ENCODE measurements at regions not wholly inside any gene's neighbourhood (a gene's known extent, or its start where the extent isn't known, plus 50 kb on each side); places are given as distances from the start of the nearest gene placed in this dataset. TPM values are rescaled to one million over a fixed set of nuclear protein-coding genes. Genes with fewer than 3 reads are reported as not detected.

DNA sequence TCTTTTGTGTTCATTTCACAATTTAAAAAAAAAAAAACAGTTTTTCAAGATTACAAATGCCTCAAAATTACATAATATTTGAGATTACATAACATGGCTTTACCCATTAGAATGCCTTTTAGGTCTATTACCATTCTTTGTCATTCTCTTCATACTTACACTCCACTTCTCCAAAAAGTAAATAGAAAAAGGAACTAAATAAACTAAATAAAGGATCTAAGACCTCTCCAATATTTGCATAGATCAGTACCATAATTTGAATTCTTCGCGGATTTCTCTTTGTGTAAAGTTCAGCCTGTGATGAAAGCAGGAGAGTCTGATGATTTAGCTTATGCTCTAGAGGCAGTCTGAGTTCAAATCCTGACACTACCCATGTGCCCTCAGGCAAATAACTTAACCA is 56.4 kb upstream of the C1GALT1 start:
- TF ChIP-seq, protein P1, sequence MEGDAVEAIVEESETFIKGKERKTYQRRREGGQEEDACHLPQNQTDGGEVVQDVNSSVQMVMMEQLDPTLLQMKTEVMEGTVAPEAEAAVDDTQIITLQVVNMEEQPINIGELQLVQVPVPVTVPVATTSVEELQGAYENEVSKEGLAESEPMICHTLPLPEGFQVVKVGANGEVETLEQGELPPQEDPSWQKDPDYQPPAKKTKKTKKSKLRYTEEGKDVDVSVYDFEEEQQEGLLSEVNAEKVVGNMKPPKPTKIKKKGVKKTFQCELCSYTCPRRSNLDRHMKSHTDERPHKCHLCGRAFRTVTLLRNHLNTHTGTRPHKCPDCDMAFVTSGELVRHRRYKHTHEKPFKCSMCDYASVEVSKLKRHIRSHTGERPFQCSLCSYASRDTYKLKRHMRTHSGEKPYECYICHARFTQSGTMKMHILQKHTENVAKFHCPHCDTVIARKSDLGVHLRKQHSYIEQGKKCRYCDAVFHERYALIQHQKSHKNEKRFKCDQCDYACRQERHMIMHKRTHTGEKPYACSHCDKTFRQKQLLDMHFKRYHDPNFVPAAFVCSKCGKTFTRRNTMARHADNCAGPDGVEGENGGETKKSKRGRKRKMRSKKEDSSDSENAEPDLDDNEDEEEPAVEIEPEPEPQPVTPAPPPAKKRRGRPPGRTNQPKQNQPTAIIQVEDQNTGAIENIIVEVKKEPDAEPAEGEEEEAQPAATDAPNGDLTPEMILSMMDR (IDR thresholded peaks at IDR 0.05; ENCODE audit: insufficient read depth, low read depth, low read length) = no peak
- DNase-seq (ENCODE audit: low read depth) = no peak

DNA sequence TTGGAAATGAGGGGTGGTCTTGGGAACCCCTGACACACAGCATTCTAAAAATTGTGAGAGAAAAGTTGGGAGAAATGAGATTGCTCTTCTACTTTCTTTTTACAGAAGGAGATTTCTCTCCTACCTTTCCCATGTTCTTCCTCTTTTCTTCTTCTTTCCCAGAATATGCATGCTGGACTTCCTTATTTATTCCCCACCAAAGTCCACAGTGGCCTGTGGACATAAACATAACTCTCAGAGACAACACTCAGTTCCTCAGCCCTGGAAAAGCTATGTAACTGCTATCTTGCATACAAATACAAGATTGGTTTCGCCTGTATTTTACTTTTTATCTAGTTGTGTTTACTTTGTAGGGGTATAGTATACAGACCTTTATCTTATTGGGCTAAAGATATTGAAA is 54.6 kb upstream of the C1GALT1 start:
- H3K4me3 ChIP-seq (ENCODE audit: low read depth, low read length) = no peak overlapping the region
- TF ChIP-seq, protein P1 (IDR thresholded peaks at IDR 0.05; ENCODE audit: insufficient read depth, low read depth, low read length) = no peak
- no peak for DNase-seq (ENCODE audit: low read depth)

More for the DNA sequence above, 56.4 kb upstream of the C1GALT1 start:
- no peak overlapping the region for H3K4me3 ChIP-seq (ENCODE audit: low read depth, low read length)

DNA sequence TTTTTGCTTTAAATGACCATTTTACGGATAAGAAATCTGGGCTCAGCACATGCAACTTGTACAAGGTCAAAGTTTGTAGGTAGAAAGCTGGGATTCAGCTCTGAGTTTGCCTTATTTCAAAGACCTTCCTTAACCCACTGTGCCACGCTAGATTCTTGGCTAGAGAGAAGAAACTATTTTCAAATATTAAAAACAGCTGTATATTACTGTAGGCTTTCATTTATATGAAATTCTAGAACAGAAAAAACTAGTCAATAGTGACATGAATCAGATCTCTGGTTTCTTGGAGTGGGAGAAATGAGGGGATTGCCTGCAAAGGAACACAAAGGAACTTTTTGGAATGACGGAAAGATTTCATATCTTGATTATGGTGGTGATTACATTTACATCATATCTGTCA is 53.0 kb upstream of the C1GALT1 start:
- DNase-seq (ENCODE audit: low read depth) = no peak
- TF ChIP-seq, protein P1 (IDR thresholded peaks at IDR 0.05; ENCODE audit: insufficient read depth, low read depth, low read length) = no peak
- H3K4me3 ChIP-seq (ENCODE audit: low read depth, low read length) = no peak overlapping the region

DNA sequence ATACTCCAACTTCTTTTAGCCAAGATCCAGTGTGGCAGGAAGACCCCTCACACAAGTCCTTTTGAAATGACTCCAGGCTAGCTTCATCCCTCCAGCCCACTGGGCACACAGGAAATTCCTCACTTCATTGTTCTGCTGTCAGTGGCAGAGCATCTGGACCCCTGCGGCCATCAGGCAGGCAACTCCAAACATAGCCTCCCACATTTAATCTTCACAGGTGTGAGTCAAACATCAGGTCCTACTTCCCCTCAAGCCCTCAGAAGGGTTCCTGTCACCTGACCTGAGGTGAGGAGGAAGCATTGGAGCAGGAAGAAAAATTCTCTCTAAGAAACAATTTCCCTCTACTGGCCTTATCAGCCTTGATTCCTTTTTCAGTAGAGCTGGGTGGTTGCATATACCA is 51.1 kb upstream of the C1GALT1 start:
- H3K4me3 ChIP-seq (ENCODE audit: low read depth, low read length) = no peak overlapping the region
- TF ChIP-seq, protein P1 (IDR thresholded peaks at IDR 0.05; ENCODE audit: insufficient read depth, low read depth, low read length) = no peak
- no peak for DNase-seq (ENCODE audit: low read depth)

Small RNA genes in the stretch of these regions (small RNA-seq; reads per million reads assigned to genes)
- gene AC079804.2 = not detected
- not detected for gene MIR3683
- not detected for gene RF00019
